Thyroid gland (tissue), 4 donors: ENCODE measurements at regions not wholly inside any gene's neighbourhood (a gene's known extent, or its start where the extent isn't known, plus 50 kb on each side); places are given as distances from the start of the nearest gene placed in this dataset.

Experiments
- POLR2A ChIP-seq, 2 donors: fragments of 450-650 bp; IDR thresholded peaks; one replicate each; pipeline ENCODE4 v1.6.1; 2017; ENCODE audit warnings: antibody characterized with exemption in 2 of 2, mild to moderate bottlenecking in 2 of 2, moderate library complexity in 1 of 2
- TF ChIP-seq, protein P1 (sequence below), 6 experiments: fragments of 200-600 bp in 3 of 6; fragments of 450-650 bp in 3 of 6; sonication (generic) in 3 of 6; IDR thresholded peaks; one replicate each; pipeline ENCODE4 v1.5.1; 2016 to 2019; ENCODE audit warnings: antibody characterized with exemption in 6 of 6, mild to moderate bottlenecking in 2 of 6, inconsistent platforms in 1 of 6, moderate library complexity in 1 of 6

- no peak for TF ChIP-seq POLR2A (IDR thresholded peaks at IDR 0.05)
- TF ChIP-seq, protein P1, sequence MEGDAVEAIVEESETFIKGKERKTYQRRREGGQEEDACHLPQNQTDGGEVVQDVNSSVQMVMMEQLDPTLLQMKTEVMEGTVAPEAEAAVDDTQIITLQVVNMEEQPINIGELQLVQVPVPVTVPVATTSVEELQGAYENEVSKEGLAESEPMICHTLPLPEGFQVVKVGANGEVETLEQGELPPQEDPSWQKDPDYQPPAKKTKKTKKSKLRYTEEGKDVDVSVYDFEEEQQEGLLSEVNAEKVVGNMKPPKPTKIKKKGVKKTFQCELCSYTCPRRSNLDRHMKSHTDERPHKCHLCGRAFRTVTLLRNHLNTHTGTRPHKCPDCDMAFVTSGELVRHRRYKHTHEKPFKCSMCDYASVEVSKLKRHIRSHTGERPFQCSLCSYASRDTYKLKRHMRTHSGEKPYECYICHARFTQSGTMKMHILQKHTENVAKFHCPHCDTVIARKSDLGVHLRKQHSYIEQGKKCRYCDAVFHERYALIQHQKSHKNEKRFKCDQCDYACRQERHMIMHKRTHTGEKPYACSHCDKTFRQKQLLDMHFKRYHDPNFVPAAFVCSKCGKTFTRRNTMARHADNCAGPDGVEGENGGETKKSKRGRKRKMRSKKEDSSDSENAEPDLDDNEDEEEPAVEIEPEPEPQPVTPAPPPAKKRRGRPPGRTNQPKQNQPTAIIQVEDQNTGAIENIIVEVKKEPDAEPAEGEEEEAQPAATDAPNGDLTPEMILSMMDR (IDR thresholded peaks at IDR 0.05) = no peak
These were observed 438.0 kb upstream of the CPEB2 start for GRCh38 chr4:14564281-14564680.
